ENCODE measurements at regions not wholly inside any gene's neighbourhood (a gene's known extent, or its start where the extent isn't known, plus 50 kb on each side); places are given as distances from the start of the nearest gene placed in this dataset.

DNA sequence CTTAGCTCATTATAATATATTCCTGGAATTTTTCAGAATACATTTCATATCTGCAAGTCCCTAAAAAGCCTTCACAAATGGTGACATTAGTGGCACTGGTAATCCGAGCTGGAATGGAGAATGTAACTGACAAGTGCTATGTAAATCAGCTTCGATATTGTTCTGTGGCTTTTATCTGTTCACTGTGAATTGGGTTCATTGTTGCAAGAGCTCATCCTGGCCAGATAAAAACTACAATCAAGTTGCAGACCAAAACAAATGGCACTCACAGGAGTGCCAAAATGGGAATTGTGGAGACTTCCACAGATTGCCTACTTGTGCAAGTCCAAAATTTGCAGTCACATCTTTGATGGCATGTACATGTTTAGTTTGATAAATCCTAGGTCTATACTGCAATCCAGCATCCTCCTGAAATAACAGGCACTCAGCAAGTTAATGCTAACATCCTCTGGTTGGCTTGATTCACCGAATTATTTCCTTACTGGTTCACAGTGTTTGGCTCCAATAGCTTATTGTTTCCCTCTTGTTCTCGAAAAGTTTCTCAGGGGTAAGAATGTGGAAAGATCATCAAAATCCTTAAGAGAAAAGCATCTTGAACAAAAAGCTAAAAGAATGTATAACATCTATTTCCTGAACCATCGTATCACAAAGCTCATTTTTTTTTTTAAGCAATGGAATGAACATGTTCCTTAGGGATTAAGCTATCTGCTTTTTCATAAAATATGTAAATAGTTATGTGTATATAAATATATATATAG lies 904.9 kb downstream of the CENPC start:
- TF ChIP-seq NFIC (IDR thresholded peaks at IDR 0.05; ENCODE audit: borderline replicate concordance) (no peak), FOXJ3 (CRISPR knock-in tag; IDR thresholded peaks at IDR 0.05) (no peak), FOXM1 (IDR thresholded peaks at IDR 0.05; ENCODE audit: low read depth) (no peak), GABPA (IDR thresholded peaks at IDR 0.05; ENCODE audit: low read depth) (no peak), JUND (IDR thresholded peaks at IDR 0.05) (no peak), SMC3 (IDR thresholded peaks at IDR 0.05; ENCODE audit: low read depth, low read length) (no peak), YY1 (IDR thresholded peaks at IDR 0.05; ENCODE audit: low read depth) (no peak), TAF1 (IDR thresholded peaks at IDR 0.05; ENCODE audit: borderline replicate concordance, low read depth, low read length) (no peak), RFX5 (IDR thresholded peaks at IDR 0.05; ENCODE audit: low read length) (no peak)
- TF ChIP-seq, protein P1, sequence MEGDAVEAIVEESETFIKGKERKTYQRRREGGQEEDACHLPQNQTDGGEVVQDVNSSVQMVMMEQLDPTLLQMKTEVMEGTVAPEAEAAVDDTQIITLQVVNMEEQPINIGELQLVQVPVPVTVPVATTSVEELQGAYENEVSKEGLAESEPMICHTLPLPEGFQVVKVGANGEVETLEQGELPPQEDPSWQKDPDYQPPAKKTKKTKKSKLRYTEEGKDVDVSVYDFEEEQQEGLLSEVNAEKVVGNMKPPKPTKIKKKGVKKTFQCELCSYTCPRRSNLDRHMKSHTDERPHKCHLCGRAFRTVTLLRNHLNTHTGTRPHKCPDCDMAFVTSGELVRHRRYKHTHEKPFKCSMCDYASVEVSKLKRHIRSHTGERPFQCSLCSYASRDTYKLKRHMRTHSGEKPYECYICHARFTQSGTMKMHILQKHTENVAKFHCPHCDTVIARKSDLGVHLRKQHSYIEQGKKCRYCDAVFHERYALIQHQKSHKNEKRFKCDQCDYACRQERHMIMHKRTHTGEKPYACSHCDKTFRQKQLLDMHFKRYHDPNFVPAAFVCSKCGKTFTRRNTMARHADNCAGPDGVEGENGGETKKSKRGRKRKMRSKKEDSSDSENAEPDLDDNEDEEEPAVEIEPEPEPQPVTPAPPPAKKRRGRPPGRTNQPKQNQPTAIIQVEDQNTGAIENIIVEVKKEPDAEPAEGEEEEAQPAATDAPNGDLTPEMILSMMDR (IDR thresholded peaks at IDR 0.05): no peak
- POLR2A ChIA-PET: no interaction called here

DNA sequence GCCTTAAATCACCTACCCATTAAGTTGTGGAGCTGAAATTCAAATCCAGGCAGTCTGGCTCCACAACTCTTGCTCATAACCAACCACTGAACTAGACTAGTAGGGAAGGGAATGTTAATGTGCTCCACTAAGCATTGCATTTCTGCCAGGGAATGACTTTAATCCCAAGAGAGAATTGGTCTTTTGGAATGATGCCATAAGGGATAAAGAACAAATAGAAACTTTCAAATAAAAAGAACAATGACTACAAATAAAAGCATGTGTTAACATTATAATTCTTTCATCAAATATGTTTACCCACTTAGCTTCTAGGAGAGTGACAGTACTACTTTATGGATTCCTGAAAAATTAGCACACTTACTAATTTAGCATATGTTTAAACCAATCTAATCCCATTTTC lies 905.9 kb downstream of the CENPC start:
- Histone ChIP-seq H3K9me2 (no peaks in the 10 kb centered on the region), H3K27me3 (ENCODE audit: insufficient read depth) (no peaks in the 10 kb centered on the region), H3K27ac (ENCODE audit: low read depth in 2 of 2, low read length in 1 of 2) (no peak overlapping the region), H3K9ac (no peak overlapping the region), H2AFZ (ENCODE audit: low read depth) (no peak overlapping the region), H3K4me1 (ENCODE audit: control insufficient read depth in 1 of 2, insufficient read depth in 2 of 2, low read depth in 1 of 2, low read length in 1 of 2) (no peaks in the 10 kb centered on the region), H3F3A (replicated peaks; ENCODE audit: insufficient read depth) (no peaks in the 10 kb centered on the region), H3K36me3 (replicated peaks in 1 of 2; ENCODE audit: control insufficient read depth in 1 of 2, insufficient read depth in 2 of 2, low read length in 1 of 2) (no peaks in the 10 kb centered on the region), H3K4me3 (ENCODE audit: low read depth in 2 of 2, low read length in 1 of 2) (no peak overlapping the region), H3K9me3 (no peaks in the 10 kb centered on the region), H4K20me1 (ENCODE audit: insufficient read depth) (no peaks in the 10 kb centered on the region), H3K79me2 (ENCODE audit: insufficient read depth) (no peaks in the 10 kb centered on the region), H3K4me2 (no peak overlapping the region)
- POLR2A ChIA-PET: no interaction called here
- no peak for DNase-seq
- TF ChIP-seq EZH2phosphoT487 (IDR thresholded peaks at IDR 0.05; ENCODE audit: borderline replicate concordance, low read depth) (no peak), NFIC (IDR thresholded peaks at IDR 0.05; ENCODE audit: borderline replicate concordance) (no peak), EP300 (IDR thresholded peaks at IDR 0.05; ENCODE audit: borderline replicate concordance in 1 of 2, low read depth in 1 of 2, low read length in 1 of 2) (no peak), POLR2AphosphoS5 (IDR thresholded peaks at IDR 0.05; ENCODE audit: low read depth, low read length) (no peak), NRF1 (IDR thresholded peaks at IDR 0.05; ENCODE audit: low read depth, low read length) (no peak)
- TF ChIP-seq, protein P2, sequence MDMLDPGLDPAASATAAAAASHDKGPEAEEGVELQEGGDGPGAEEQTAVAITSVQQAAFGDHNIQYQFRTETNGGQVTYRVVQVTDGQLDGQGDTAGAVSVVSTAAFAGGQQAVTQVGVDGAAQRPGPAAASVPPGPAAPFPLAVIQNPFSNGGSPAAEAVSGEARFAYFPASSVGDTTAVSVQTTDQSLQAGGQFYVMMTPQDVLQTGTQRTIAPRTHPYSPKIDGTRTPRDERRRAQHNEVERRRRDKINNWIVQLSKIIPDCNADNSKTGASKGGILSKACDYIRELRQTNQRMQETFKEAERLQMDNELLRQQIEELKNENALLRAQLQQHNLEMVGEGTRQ (IDR thresholded peaks at IDR 0.05; ENCODE audit: borderline replicate concordance, low read depth, low read length): no peak
- CTCF ChIA-PET: no interaction called here

More for the DNA sequence above, 904.9 kb downstream of the CENPC start:
- H3K27ac ChIP-seq (ENCODE audit: low read depth in 2 of 2, low read length in 1 of 2): no peak overlapping the region
- no peak overlapping the region for H3K4me2 ChIP-seq
- WGBS (ENCODE audit: low lambda C conversion rate): 4% methylated on average over 5 of the region's 5 CpGs
- H3K9ac ChIP-seq: no peak overlapping the region
- no peak overlapping the region for H3K4me3 ChIP-seq (ENCODE audit: low read depth in 2 of 2, low read length in 1 of 2)
- no peaks in the 10 kb centered on the region for H4K20me1 ChIP-seq (ENCODE audit: insufficient read depth)
- DNase-seq: no peak
- no peaks in the 10 kb centered on the region for H3K79me2 ChIP-seq (ENCODE audit: insufficient read depth)
- H3K36me3 ChIP-seq (replicated peaks in 1 of 2; ENCODE audit: control insufficient read depth in 1 of 2, insufficient read depth in 2 of 2, low read length in 1 of 2): no peaks in the 10 kb centered on the region
- CTCF ChIA-PET: no interaction called here
- H2AFZ ChIP-seq (ENCODE audit: low read depth): no peak overlapping the region
- H3F3A ChIP-seq (replicated peaks; ENCODE audit: insufficient read depth): no peaks in the 10 kb centered on the region
- H3K4me1 ChIP-seq (ENCODE audit: control insufficient read depth in 1 of 2, insufficient read depth in 2 of 2, low read depth in 1 of 2, low read length in 1 of 2): no peaks in the 10 kb centered on the region
- no peaks in the 10 kb centered on the region for H3K9me3 ChIP-seq
- no peaks in the 10 kb centered on the region for H3K27me3 ChIP-seq (ENCODE audit: insufficient read depth)
- no peaks in the 10 kb centered on the region for H3K9me2 ChIP-seq

Measured in SK-N-SH (cell line).